HEK293 (cell line): ENCODE measurements at regions not wholly inside any gene's neighbourhood (a gene's known extent, or its start where the extent isn't known, plus 50 kb on each side); places are given as distances from the start of the nearest gene placed in this dataset.

Source experiments
- CTCF ChIA-PET: fragments of 350-600 bp; formaldehyde crosslinking; extraction: SDS; loops from one replicate; lab custom pipeline; 2021; ENCODE audit warnings: antibody characterized with exemption; lab: Yijun Ruan, JAX
- POLR2A ChIA-PET: fragments of 300-600 bp; formaldehyde crosslinking; extraction: SDS; loops from one replicate; lab custom pipeline; 2020; ENCODE audit warnings: antibody characterized with exemption, inconsistent platforms; lab: Yijun Ruan, JAX
- H3K27ac ChIP-seq: fragments of 200-500 bp; sonication (Bioruptor generic); 2 replicates; pipeline ENCODE4 v1.5.1; 2014; ENCODE audit warnings: low read depth, low read length, control low read depth, inconsistent platforms; ENCODE audit errors: extremely low read depth
- H3K36me3 ChIP-seq, 2 experiments: fragments of 200-500 bp in 1 of 2; sonication (Bioruptor generic) in 1 of 2; 1 replicate in 1 of 2; 2 replicates in 1 of 2; pipeline ENCODE4 v1.5.1; 2014 to 2017; ENCODE audit warnings: inconsistent platforms in 2 of 2, low read length in 2 of 2; ENCODE audit not compliant: control insufficient read depth in 2 of 2, insufficient read depth in 1 of 2
- H3K4me1 ChIP-seq: fragments of 200-500 bp; sonication (Bioruptor generic); 2 replicates; pipeline ENCODE4 v1.5.1; 2014; ENCODE audit warnings: mild to moderate bottlenecking, low read length, inconsistent platforms; ENCODE audit not compliant: control insufficient read depth, insufficient read depth
- H3K4me3 ChIP-seq: 2 replicates; pipeline ENCODE4 v1.5.1; 2011; ENCODE audit warnings: low read depth, mild to moderate bottlenecking, control low read depth, low read length, moderate library complexity
- H3K9me3 ChIP-seq: fragments of 200-500 bp; sonication (Bioruptor generic); 2 replicates; pipeline ENCODE4 v1.5.1; 2014; ENCODE audit warnings: low read depth, low read length, inconsistent platforms; ENCODE audit not compliant: control insufficient read depth, insufficient read depth
- GFI1B ChIP-seq: fragments of 450-650 bp; formaldehyde crosslinking; IDR thresholded peaks from 2 replicates; pipeline ENCODE4 v1.5.1; 2016; ENCODE audit warnings: missing biosample characterization, missing genetic modification characterization
- INSM2 ChIP-seq: fragments of 450-650 bp; formaldehyde crosslinking; IDR thresholded peaks from 2 replicates; pipeline ENCODE4 v1.5.1; 2016; ENCODE audit warnings: missing biosample characterization, missing genetic modification characterization
- KLF10 ChIP-seq: fragments of 450-650 bp; IDR thresholded peaks from 2 replicates; pipeline ENCODE4 v1.5.1; 2018; ENCODE audit warnings: missing biosample characterization, mild to moderate bottlenecking, missing genetic modification characterization
- KLF16 ChIP-seq: fragments of 450-650 bp; formaldehyde crosslinking; IDR thresholded peaks from 2 replicates; pipeline ENCODE4 v1.5.1; 2017; ENCODE audit warnings: missing biosample characterization, missing genetic modification characterization
- ZBTB8A ChIP-seq: fragments of 450-650 bp; formaldehyde crosslinking; IDR thresholded peaks from 2 replicates; pipeline ENCODE4 v1.5.1; 2016; ENCODE audit warnings: missing biosample characterization, missing genetic modification characterization
- ZNF18 ChIP-seq: fragments of 450-650 bp; formaldehyde crosslinking; IDR thresholded peaks from 2 replicates; pipeline ENCODE4 v1.5.1; 2016; ENCODE audit warnings: missing biosample characterization, missing genetic modification characterization
- ZNF292 ChIP-seq: fragments of 450-650 bp; formaldehyde crosslinking; IDR thresholded peaks from 2 replicates; pipeline ENCODE4 v1.5.1; 2016; ENCODE audit warnings: low read depth, missing biosample characterization, missing genetic modification characterization, borderline replicate concordance
- ZNF311 ChIP-seq: fragments of 450-650 bp; formaldehyde crosslinking; IDR thresholded peaks from 2 replicates; pipeline ENCODE4 v1.5.1; 2017; ENCODE audit warnings: missing biosample characterization, missing genetic modification characterization, borderline replicate concordance
- ZNF350 ChIP-seq: fragments of 450-650 bp; formaldehyde crosslinking; IDR thresholded peaks from 2 replicates; pipeline ENCODE4 v1.5.0; 2017; ENCODE audit warnings: missing biosample characterization, mild to moderate bottlenecking, missing genetic modification characterization
- ZNF366 ChIP-seq: fragments of 450-650 bp; formaldehyde crosslinking; conservative IDR thresholded peaks from 2 replicates; pipeline ENCODE4 v1.5.1; 2016; ENCODE audit warnings: missing biosample characterization, missing genetic modification characterization
- ZNF433 ChIP-seq: fragments of 450-650 bp; formaldehyde crosslinking; IDR thresholded peaks from 2 replicates; pipeline ENCODE4 v1.5.1; 2016; ENCODE audit warnings: missing biosample characterization, missing genetic modification characterization, low read depth
- ZNF558 ChIP-seq: fragments of 450-650 bp; formaldehyde crosslinking; IDR thresholded peaks from 2 replicates; pipeline ENCODE4 v1.5.1; 2016; ENCODE audit warnings: missing biosample characterization, missing genetic modification characterization
- ZNF580 ChIP-seq: fragments of 450-650 bp; formaldehyde crosslinking; IDR thresholded peaks from 2 replicates; pipeline ENCODE4 v1.5.1; 2016; ENCODE audit warnings: missing biosample characterization, missing genetic modification characterization
- ZNF701 ChIP-seq: fragments of 450-650 bp; formaldehyde crosslinking; IDR thresholded peaks from 2 replicates; pipeline ENCODE4 v1.5.1; 2016; ENCODE audit warnings: missing biosample characterization, missing genetic modification characterization
- ZNF768 ChIP-seq: fragments of 450-650 bp; formaldehyde crosslinking; IDR thresholded peaks from 2 replicates; pipeline ENCODE4 v1.5.1; 2018; ENCODE audit warnings: missing biosample characterization, mild to moderate bottlenecking, missing genetic modification characterization
- TF ChIP-seq, protein P1 (sequence below): fragments of 450-650 bp; formaldehyde crosslinking; IDR thresholded peaks from 2 replicates; pipeline ENCODE4 v1.5.1; 2016; ENCODE audit warnings: missing biosample characterization, missing genetic modification characterization, borderline replicate concordance
- TF ChIP-seq, protein P2 (sequence below): IDR thresholded peaks from 2 replicates; pipeline ENCODE4 v1.6.1; 2011; ENCODE audit warnings: mild to moderate bottlenecking, low read depth, low read length, borderline replicate concordance

- TF ChIP-seq, protein P1, sequence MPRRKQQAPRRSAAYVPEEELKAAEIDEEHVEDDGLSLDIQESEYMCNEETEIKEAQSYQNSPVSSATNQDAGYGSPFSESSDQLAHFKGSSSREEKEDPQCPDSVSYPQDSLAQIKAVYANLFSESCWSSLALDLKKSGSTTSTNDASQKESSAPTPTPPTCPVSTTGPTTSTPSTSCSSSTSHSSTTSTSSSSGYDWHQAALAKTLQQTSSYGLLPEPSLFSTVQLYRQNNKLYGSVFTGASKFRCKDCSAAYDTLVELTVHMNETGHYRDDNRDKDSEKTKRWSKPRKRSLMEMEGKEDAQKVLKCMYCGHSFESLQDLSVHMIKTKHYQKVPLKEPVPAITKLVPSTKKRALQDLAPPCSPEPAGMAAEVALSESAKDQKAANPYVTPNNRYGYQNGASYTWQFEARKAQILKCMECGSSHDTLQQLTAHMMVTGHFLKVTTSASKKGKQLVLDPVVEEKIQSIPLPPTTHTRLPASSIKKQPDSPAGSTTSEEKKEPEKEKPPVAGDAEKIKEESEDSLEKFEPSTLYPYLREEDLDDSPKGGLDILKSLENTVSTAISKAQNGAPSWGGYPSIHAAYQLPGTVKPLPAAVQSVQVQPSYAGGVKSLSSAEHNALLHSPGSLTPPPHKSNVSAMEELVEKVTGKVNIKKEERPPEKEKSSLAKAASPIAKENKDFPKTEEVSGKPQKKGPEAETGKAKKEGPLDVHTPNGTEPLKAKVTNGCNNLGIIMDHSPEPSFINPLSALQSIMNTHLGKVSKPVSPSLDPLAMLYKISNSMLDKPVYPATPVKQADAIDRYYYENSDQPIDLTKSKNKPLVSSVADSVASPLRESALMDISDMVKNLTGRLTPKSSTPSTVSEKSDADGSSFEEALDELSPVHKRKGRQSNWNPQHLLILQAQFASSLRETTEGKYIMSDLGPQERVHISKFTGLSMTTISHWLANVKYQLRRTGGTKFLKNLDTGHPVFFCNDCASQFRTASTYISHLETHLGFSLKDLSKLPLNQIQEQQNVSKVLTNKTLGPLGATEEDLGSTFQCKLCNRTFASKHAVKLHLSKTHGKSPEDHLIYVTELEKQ: no peak
- TF ChIP-seq KLF16: no peak
- TF ChIP-seq ZNF311 (tag by site-specific recombination): no peak
- TF ChIP-seq ZNF768: no peak
- TF ChIP-seq ZNF558: no peak
These were observed 287.8 kb upstream of the DAB2 start (continued) for GRCh38 chr5:39712316-39713249.

DNA sequence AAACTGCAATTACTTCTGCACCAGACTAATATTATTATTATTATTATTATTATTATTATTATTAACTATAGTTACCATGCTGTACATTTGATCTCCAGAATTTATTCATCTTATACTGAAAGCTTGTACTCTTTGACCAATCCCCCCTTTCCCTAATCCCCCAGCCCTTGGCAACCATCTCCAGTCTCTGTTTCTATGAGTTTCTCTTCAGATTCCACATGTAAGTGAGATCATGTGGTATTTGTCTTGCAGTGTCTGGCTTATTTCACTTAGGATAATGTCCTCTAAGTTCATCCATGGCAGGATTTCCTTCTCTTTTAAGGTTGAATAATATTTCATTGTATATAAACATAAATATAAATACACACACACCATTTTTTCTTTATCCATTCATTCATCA lies 287.0 kb upstream of the DAB2 start:
- Histone ChIP-seq H3K4me1 (no peaks in the 10 kb centered on the region), H3K36me3 (no peaks in the 10 kb centered on the region), H3K27ac (no peak overlapping the region), H3K9me3 (no peaks in the 10 kb centered on the region)
- ChIA-PET POLR2A (interaction anchor here (0.5 kb wide), 1 partner anchor 407 kb away, joined by 6 read pairs; no protein-coding TSS in a partner anchor), CTCF (interaction anchor here (0.7 to 3.7 kb wide), 4 partner anchors 133 to 1023 kb away, joined by 3 to 18 read pairs (median 4); no protein-coding TSS in a partner anchor)
- TF ChIP-seq ZNF580 (no peak), ZNF292 (no peak), ZNF18 (tag by site-specific recombination) (no peak), ZNF350 (no peak)
- TF ChIP-seq, all 188 proteins: peak for 0
- H3K4me3 ChIP-seq: no peak overlapping the region

DNA sequence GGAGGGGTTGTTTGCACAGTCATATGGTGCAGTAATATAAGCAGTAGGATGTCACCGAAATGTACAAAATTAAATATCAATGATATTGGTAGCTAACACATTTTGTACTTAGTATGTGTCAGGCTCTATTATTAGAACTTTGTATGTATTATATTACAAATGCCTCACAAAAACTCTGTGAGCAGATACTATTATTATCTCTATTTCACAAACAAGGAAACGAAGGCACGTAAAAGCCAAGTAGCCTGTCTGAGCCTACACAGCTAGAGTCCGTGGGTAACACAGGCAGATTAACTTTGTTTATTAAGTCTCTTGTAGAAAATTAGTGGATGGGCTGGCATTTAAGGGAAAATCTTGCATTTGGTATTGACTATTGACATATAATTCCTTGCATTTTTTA lies 284.3 kb upstream of the DAB2 start:
- H3K4me3 ChIP-seq: no peak overlapping the region
- CTCF ChIA-PET: interaction anchor here (0.5 to 0.6 kb wide), 3 partner anchors 15 to 138 kb away, joined by 3 to 4 read pairs (median 4); no protein-coding TSS in a partner anchor
- POLR2A ChIA-PET: no interaction called here
- peaks cover 5% of the 10 kb centered on the region; the same call in 1 of the 2 replicates for H3K4me1 ChIP-seq
- TF ChIP-seq ZNF433 (no peak), ZBTB8A (tag by site-specific recombination) (no peak), KLF10 (tag by site-specific recombination) (no peak), GFI1B (tag by site-specific recombination) (no peak), ZNF701 (tag by site-specific recombination) (no peak), INSM2 (tag by site-specific recombination) (no peak), ZNF366 (no peak)
- TF ChIP-seq, protein P2, sequence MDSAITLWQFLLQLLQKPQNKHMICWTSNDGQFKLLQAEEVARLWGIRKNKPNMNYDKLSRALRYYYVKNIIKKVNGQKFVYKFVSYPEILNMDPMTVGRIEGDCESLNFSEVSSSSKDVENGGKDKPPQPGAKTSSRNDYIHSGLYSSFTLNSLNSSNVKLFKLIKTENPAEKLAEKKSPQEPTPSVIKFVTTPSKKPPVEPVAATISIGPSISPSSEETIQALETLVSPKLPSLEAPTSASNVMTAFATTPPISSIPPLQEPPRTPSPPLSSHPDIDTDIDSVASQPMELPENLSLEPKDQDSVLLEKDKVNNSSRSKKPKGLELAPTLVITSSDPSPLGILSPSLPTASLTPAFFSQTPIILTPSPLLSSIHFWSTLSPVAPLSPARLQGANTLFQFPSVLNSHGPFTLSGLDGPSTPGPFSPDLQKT: no peak
- no peaks in the 10 kb centered on the region for H3K36me3 ChIP-seq
- H3K27ac ChIP-seq: no peak overlapping the region
- no peaks in the 10 kb centered on the region for H3K9me3 ChIP-seq
